Spleen (tissue), 7 donors: ENCODE measurements at regions not wholly inside any gene's neighbourhood (a gene's known extent, or its start where the extent isn't known, plus 50 kb on each side); places are given as distances from the start of the nearest gene placed in this dataset.

Experiments used
- CTCF ChIP-seq, 11 experiments: fragments of 200-600 bp in 7 of 11; fragments of 450-650 bp in 4 of 11; sonication (generic) in 4 of 11; IDR thresholded peaks in 8 of 11; conservative IDR thresholded peaks in 3 of 11; 1 replicate in 7 of 11; 2 replicates in 4 of 11; pipeline versions ENCODE4 v1.4.0 to v1.8.0; 2016 to 2021; ENCODE audit warnings: antibody characterized with exemption in 11 of 11, inconsistent platforms in 4 of 11, mild to moderate bottlenecking in 1 of 11
- POLR2A ChIP-seq, 3 donors: fragments of 450-650 bp; IDR thresholded peaks; one replicate each; pipeline ENCODE4 v1.5.1; 2017; ENCODE audit warnings: antibody characterized with exemption in 3 of 3, mild to moderate bottlenecking in 1 of 3
- donor health status: DM: no; HTN: no; CAD: no; lungs with moderate emphysema.
- donor health status: DM: no; HTN: no; CAD: no.
- donor health status: DM: no; HTN: no; CAD: no.

GRCh38 chr1:43018121-43018520 lies 59.5 kb upstream of the SLC2A1 start:
- no peak for TF ChIP-seq CTCF (IDR thresholded peaks at IDR 0.05 in 8 of 11, conservative IDR thresholded peaks at IDR 0.05 in 3 of 11)
- no peak for TF ChIP-seq POLR2A (IDR thresholded peaks at IDR 0.05)
